SK-N-MC (cell line): ENCODE measurements at regions not wholly inside any gene's neighbourhood (a gene's known extent, or its start where the extent isn't known, plus 50 kb on each side); places are given as distances from the start of the nearest gene placed in this dataset.
"Not testable (repeated sequence)": the region's sequence is repeated elsewhere in the genome, so short reads cannot be mapped to it uniquely, and the experiment has no call there.

ENCODE experiments used
- EZH2 ChIP-seq: fragments of 200-600 bp; sonication (generic); IDR thresholded peaks from one replicate; pipeline ENCODE4 v1.6.1; 2017; ENCODE audit warnings: antibody characterized with exemption
- POLR2AphosphoS5 ChIP-seq: IDR thresholded peaks from 2 replicates; pipeline ENCODE4 v1.6.1; 2012; ENCODE audit warnings: mild to moderate bottlenecking, low read depth, low read length, borderline replicate concordance

- TF ChIP-seq POLR2AphosphoS5, EZH2: not testable (repeated sequence)
These were observed 142.6 kb downstream of the FAM72B start for GRCh38 chr1:121041497-121041896.
